ENCODE measurements at regions not wholly inside any gene's neighbourhood (a gene's known extent, or its start where the extent isn't known, plus 50 kb on each side); places are given as distances from the start of the nearest gene placed in this dataset.

GRCh38 chr5:10115669-10116068 is 134.0 kb downstream of the ATPSCKMT start:
- TF ChIP-seq CTCF (IDR thresholded peaks at IDR 0.05; ENCODE audit: poor library complexity) (no peak), EZH2phosphoT487 (IDR thresholded peaks at IDR 0.05; ENCODE audit: low read depth, severe bottlenecking, unreplicated experiment) (no peak)

Measured in hepatocyte (in vitro differentiated cells).